GM18873 (cell line): ENCODE measurements at regions not wholly inside any gene's neighbourhood (a gene's known extent, or its start where the extent isn't known, plus 50 kb on each side); places are given as distances from the start of the nearest gene placed in this dataset.

ENCODE experiments used
- ATAC-seq: cut with Tn5 transposase; IDR thresholded peaks from one replicate; pipeline ENCODE4 v1.9.1; 2021; ENCODE audit warnings: mild to moderate bottlenecking, moderate library complexity, moderate number of reproducible peaks; ENCODE audit not compliant: unreplicated experiment, low FRiP score

- ATAC-seq, result no peak
Measured at GRCh38 chr10:130770018-130770630, 541.4 kb downstream of the TCERG1L start.

GRCh38 chr10:130771491-130771946 lies 540.0 kb downstream of the TCERG1L start:
- no peak for ATAC-seq

GRCh38 chr10:130772056-130772455 lies 539.5 kb downstream of the TCERG1L start:
- no peak for ATAC-seq

GRCh38 chr10:130772676-130773075 lies 538.8 kb downstream of the TCERG1L start:
- ATAC-seq, result no peak

GRCh38 chr10:130773941-130774340 lies 537.6 kb downstream of the TCERG1L start:
- ATAC-seq, result no peak

GRCh38 chr10:130774871-130775270 lies 536.6 kb downstream of the TCERG1L start:
- ATAC-seq, result no peak

- no peak for ATAC-seq
Measured at GRCh38 chr10:130775311-130775710, 536.2 kb downstream of the TCERG1L start.

- no peak for ATAC-seq
Measured at GRCh38 chr10:130776724-130777123, 534.8 kb downstream of the TCERG1L start.

- no peak for ATAC-seq
Measured at GRCh38 chr10:130777507-130778165, 533.9 kb downstream of the TCERG1L start.

GRCh38 chr10:130778166-130778545 lies 533.4 kb downstream of the TCERG1L start:
- no peak for ATAC-seq

- ATAC-seq, result no peak
Measured at GRCh38 chr10:130780763-130781162, 530.8 kb downstream of the TCERG1L start.

GRCh38 chr10:130781206-130781605 lies 530.3 kb downstream of the TCERG1L start:
- no peak for ATAC-seq

- ATAC-seq, result no peak
Measured at GRCh38 chr10:130781623-130782022, 529.9 kb downstream of the TCERG1L start.

- no peak for ATAC-seq
Measured at GRCh38 chr10:130782467-130782866, 529.1 kb downstream of the TCERG1L start.

- no peak for ATAC-seq
Measured at GRCh38 chr10:130784326-130784725, 527.2 kb downstream of the TCERG1L start.

GRCh38 chr10:130786365-130786966 lies 525.1 kb downstream of the TCERG1L start:
- ATAC-seq, result no peak

- no peak for ATAC-seq
Measured at GRCh38 chr10:130787243-130787642, 524.3 kb downstream of the TCERG1L start.

- no peak for ATAC-seq
Measured at GRCh38 chr10:130787821-130788220, 523.7 kb downstream of the TCERG1L start.

GRCh38 chr10:130790339-130790738 lies 521.2 kb downstream of the TCERG1L start:
- ATAC-seq, result no peak

- ATAC-seq, result no peak
Measured at GRCh38 chr10:130792096-130792845, 519.2 kb downstream of the TCERG1L start.

GRCh38 chr10:130795819-130796218 lies 515.7 kb downstream of the TCERG1L start:
- no peak for ATAC-seq
